Activated naive CD4-positive, alpha-beta T cell treated with anti-CD3 and anti-CD28 coated beads, Interleukin-2, amount 50 U/mL, for 72 hours (primary cell): ENCODE measurements at regions not wholly inside any gene's neighbourhood (a gene's known extent, or its start where the extent isn't known, plus 50 kb on each side); places are given as distances from the start of the nearest gene placed in this dataset.
"Not testable (repeated sequence)": the region's sequence is repeated elsewhere in the genome, so short reads cannot be mapped to it uniquely, and the experiment has no call there.

Experiments
- ATAC-seq, 2 donors: fragments of 150-1000 bp; cut with Tn5 transposase; 2 replicates each; pipeline ENCODE4 v1.10.0; 2021; ENCODE audit warnings: mild to moderate bottlenecking in 2 of 2, moderate library complexity in 2 of 2
- DNase-seq, 2 donors: peaks; one replicate each; pipeline ENCODE4 v3.0.0; 2021 to 2022; ENCODE audit warnings: low spot score in 2 of 2
- H3K27ac Mint-ChIP-seq, 2 donors: one replicate each; pipeline ENCODE4 v1.8.0; 2022; ENCODE audit warnings: mild to moderate bottlenecking in 2 of 2, mixed read lengths in 2 of 2
- H3K36me3 Mint-ChIP-seq, 2 donors: one replicate each; pipeline ENCODE4 v1.8.0; 2022; ENCODE audit warnings: mixed read lengths in 2 of 2
- H3K9me3 Mint-ChIP-seq, 2 donors: one replicate each; pipeline ENCODE4 v1.8.0; 2022; ENCODE audit warnings: mixed read lengths in 2 of 2

DNA sequence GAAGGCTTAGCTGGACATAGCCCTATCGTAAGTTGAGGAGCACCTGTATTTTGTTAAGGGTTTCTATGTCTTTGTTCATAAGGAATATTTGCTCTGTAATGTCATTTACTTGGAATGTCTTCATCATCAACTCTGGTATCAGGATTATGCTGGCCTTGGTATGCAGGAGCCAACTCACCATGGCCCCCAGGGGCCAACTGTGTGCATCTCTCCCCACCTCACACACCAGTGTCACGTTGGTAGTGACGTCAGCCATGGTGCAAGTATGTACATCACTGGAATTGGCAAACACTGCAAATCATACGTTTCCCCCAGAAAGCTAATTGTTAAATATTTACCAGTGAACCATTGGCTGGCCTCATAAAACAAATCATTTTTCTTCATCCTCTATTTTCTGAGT lies 70.8 kb downstream of the YTHDF1 start:
- Mint-ChIP-seq H3K27ac (no peak overlapping the region), H3K36me3 (peaks cover 16 to 20% of the 10 kb centered on the region in 2 donors), H3K9me3 (peaks cover 10 to 11% of the 10 kb centered on the region in 2 donors)
- DNase-seq (no peak), ATAC-seq (no peak)

DNA sequence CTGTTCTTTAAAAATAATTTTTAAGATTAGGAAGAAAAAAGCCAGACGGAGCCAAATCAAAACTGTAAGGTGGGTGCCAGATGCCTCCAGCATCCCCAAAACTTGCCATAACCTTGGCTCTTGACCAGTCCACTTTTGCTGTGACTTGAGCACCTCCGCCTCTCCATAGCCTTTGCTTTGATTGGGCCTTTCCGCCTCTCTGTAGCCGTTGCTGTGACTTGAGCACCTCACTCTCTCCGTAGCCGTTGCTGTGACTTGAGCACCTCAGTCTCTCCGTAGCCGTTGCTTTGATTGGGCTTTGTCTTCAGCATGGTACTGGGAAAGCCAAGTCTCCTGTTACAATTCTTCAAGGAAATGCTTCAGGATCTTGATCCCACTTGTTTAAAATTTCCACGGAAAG lies 73.0 kb downstream of the YTHDF1 start:
- ATAC-seq (no peak), DNase-seq (no peak)
- H3K27ac Mint-ChIP-seq = no peak overlapping the region
- H3K9me3 Mint-ChIP-seq = peaks cover 2 to 4% of the 10 kb centered on the region in 2 donors
- peaks cover 3 to 8% of the 10 kb centered on the region in 2 donors for H3K36me3 Mint-ChIP-seq

DNA sequence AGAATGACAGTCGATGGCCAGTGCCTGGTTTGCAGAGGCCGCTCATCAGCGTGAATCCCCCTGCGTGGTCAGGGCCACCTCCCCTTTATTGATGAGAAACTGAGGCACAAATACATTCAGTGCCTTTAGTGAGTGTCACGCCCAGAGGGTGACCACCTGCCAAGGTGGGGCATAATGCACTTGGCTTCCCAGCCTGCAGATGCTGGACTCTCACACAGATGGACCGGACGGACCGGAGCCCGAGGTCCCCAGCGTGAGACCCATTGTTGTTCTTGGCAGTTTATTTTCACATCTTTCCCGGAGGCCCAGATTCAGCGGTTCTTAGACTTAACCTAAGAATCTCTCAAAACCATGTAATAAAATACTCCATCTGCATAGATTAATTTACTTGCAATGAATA lies 74.4 kb downstream of the YTHDF1 start:
- Mint-ChIP-seq H3K36me3 (no peaks in the 10 kb centered on the region), H3K9me3 (no peaks in the 10 kb centered on the region), H3K27ac (no peak overlapping the region)
- no peak for ATAC-seq
- DNase-seq = no peak

DNA sequence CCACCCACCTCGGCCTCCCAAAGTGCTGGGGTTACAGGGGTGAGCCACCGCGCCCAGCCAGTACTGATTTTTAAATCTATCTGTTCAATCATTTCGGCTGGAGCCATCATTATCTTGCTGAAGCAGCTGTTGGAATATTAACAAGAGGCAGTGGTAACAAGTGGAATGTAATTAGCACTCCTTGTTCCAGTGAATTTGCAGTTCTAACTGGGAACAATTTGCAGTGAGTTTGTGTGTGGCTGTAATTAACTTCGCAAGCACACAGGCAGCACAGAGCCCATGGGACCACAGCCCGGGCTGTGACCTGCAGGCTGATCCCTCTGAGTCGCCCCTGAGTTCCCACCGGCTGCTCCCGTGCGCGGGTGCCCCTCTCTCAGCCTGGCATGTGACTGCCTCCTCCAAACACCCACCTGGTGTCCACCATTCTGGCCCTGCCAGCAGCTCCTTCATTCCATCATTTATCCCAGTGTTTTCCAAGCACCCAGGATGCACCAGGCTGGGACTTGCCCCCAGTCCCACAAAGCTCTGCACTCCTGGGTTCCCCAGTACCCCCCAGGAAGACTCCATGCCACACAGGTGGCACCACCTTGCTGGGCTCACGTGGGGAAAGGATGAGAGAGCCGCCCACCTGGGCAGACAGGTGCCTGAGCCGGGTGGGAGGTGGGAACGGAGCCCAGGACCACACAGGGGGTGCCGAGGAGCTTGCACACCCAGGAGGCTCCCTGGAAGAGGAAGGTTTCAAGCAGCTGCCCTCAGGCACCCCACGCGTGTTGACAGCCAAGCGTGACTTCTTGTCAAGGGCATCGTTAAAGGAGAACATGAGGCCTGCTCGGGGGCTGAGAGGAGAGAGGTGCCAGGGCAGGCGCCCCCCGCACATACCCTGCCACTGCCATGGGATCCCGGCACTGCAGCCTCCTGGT lies 75.2 kb downstream of the YTHDF1 start:
- ATAC-seq (no peak), DNase-seq (no peak)
- H3K36me3 Mint-ChIP-seq = no peaks in the 10 kb centered on the region
- H3K27ac Mint-ChIP-seq = no peak overlapping the region
- no peaks in the 10 kb centered on the region for H3K9me3 Mint-ChIP-seq

DNA sequence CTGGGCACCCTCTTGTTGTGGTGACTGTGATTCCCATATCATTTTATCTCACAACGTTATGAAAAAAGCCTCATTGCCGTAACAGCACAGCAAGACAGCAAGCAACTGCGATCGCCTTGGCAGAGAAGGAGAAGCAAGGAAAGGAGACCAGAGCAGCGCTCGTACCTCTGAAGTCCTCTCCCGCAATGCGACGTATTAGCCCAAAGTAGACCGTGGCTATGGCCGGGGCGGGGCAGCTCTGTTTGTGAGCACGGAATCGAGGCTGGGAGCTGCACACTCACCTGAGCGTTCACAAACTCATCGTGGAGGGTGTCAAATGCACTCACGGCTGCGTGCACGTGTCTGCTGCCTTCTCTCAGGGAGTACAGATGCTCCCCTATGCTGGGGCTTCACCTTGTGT lies 76.1 kb downstream of the YTHDF1 start:
- DNase-seq = no peak
- Mint-ChIP-seq H3K27ac (no peak overlapping the region), H3K9me3 (no peaks in the 10 kb centered on the region), H3K36me3 (no peaks in the 10 kb centered on the region)
- no peak for ATAC-seq

DNA sequence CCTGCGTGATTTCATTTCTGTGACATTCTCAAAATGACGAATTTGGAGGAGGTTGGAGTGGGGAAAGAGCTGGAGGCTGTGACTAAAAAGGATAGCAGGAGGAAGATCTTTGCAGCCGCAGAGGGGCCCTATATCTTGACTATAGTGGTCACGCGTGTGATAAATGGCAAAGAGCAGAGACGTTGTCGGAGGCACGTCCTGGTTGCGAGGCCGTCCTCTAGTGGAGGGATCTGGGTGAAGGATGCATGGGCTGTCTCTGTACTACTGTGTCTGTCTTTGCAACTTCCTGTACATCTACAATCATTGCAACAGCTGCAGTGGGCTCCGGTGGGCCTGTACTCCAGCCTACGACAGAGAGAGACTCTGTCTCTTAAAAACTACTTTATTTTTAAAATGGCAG lies 76.6 kb downstream of the YTHDF1 start:
- ATAC-seq (no peak), DNase-seq (no peak)
- no peaks in the 10 kb centered on the region for H3K9me3 Mint-ChIP-seq
- H3K36me3 Mint-ChIP-seq = no peaks in the 10 kb centered on the region
- no peak overlapping the region for H3K27ac Mint-ChIP-seq

DNA sequence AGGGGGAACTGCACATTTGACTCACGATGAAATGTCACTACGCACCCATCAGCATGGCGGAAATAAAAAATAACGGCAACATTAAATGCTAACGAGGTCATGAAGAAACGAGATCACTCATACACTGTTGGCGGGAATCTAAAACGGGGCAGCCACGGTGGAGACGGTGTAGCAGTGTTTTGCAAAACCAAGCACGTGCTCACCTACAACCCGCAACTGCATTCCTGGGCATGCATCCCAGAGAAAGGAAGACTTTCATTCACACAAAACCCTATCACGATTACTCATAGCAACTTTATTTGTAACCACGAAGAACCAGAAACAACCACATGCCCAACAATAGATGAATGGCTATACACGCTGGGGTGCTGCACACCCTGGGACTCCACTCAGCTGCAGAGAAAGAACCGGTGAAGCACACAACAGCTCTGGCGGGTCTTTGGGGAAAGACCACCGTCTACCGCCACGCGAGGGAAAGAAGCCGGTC lies 77.0 kb downstream of the YTHDF1 start:
- no peak overlapping the region for H3K27ac Mint-ChIP-seq
- no peaks in the 10 kb centered on the region for H3K36me3 Mint-ChIP-seq
- no peak for ATAC-seq
- H3K9me3 Mint-ChIP-seq = no peaks in the 10 kb centered on the region
- no peak for DNase-seq

DNA sequence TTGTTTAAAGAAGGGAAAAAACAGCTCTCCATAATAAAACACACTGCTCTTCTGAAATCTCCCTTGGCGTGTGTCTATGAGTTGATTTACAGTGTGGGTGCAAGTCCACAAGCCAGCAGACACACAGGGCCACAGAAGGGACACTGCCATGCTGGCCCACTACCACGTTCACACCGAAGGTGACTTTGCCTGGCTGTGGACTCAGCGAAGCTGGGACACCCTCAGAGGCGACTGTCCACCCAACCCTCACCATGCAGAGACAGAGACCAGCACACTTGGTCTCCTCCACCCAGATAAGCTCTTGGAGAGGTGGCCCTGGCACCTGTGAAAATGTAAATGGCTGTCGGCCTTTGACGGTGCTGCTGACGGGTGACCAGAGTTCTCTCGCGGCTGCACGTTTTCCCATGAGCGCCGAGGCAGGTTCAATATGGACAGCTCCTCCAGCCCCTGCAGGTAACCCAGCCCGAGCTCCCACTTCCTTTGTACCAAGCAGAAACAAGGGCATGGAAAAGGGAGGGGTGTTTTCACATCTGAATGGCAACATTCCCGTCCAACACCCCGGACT lies 78.0 kb downstream of the YTHDF1 start:
- DNase-seq = no peak
- Mint-ChIP-seq H3K27ac (no peak overlapping the region), H3K36me3 (no peaks in the 10 kb centered on the region), H3K9me3 (no peaks in the 10 kb centered on the region)
- ATAC-seq = no peak

DNA sequence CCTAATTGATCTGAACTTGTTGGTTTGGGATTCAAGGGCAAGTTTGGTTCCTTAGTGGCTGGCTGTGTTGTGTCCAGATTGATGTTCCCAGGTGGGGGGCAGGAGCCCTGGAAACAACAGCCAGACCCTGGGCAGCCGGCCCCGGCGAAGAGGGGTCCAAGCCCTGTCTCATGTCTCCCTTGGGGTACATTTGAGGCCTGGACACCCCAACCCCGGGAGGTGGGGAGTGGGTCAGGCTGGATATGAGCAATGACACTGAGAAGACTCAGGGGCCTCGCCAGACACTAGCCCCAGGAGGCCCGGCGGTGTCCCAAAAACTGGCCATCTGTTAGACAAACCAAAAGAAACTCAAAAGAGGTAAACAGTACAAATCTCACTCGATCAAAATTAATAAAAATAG lies 79.6 kb downstream of the YTHDF1 start:
- H3K36me3 Mint-ChIP-seq = no peaks in the 10 kb centered on the region
- H3K9me3 Mint-ChIP-seq = no peaks in the 10 kb centered on the region
- no peak overlapping the region for H3K27ac Mint-ChIP-seq
- ATAC-seq (no peak), DNase-seq (no peak)

DNA sequence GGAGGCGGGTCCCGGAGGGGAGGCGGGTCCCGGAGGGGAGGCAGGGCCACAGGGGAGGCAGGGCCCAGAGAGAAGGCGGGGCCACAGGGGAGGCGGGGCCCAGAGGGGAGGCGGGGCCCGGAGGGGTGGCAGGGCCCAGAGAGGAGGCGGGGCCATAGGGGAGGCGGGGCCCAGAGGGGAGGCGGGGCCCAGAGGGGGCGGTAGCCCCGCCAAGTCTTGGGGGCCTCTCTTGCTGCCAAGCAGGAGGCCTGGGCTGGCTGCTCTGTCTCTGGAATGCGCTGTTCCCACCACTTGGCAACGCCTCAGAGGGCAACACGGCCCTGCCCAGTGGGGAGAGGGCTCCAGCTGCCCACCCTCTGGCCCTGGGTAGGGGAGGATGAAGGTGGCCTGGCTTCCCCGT lies 80.5 kb downstream of the YTHDF1 start:
- Mint-ChIP-seq H3K27ac (no peak overlapping the region), H3K9me3 (no peaks in the 10 kb centered on the region), H3K36me3 (no peaks in the 10 kb centered on the region)
- peak in 1 of 2 donors; percentile 19 for DNase-seq
- peak in 1 of 2 donors; percentile 54 for ATAC-seq

DNA sequence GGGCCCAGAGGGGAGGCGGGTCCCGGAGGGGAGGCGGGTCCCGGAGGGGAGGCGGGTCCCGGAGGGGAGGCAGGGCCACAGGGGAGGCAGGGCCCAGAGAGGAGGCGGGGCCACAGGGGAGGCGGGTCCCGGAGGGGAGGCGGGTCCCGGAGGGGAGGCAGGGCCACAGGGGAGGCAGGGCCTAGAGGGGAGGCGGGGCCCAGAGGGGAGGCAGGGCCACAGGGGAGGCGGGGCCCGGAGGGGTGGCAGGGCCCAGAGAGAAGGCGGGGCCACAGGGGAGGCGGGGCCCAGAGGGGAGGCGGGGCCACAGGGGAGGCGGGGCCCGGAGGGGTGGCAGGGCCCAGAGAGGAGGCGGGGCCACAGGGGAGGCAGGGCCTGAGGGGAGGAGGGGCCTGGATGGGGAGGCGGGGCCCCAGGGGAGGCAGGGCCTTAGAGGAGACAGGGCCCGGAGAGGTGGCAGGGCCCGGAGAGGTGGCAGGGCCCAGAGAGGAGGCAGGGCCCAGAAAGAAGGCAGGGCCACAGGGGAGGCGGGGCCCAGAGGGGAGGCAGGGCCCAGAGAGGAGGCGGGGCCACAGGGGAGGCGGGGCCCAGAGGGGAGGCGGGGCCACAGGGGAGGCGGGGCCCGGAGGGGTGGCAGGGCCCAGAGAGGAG lies 81.1 kb downstream of the YTHDF1 start:
- not testable (repeated sequence) for DNase-seq, H3K9me3 Mint-ChIP-seq, H3K27ac Mint-ChIP-seq, H3K36me3 Mint-ChIP-seq
- ATAC-seq = peak; percentile 44 to 63

DNA sequence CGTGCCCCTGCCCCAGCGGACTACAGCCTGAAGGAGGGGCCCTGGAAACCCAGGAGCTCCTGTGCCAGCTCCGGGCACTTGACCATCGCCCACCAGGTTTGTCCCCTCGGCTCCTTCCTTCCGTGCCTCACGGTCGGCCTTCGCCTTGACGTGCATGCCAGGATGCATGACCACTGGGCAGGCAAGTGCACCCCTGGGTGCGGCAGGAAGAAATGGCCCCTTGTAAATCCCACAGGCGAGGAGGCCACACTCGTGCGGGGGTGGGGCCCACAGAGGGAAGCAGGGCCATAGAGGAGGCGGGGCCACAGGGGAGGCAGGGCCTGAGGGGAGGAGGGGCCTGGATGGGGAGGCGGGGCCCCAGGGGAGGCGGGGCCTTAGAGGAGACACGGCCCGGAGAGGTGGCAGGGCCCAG lies 81.7 kb downstream of the YTHDF1 start:
- DNase-seq (no peak), ATAC-seq (peak; percentile 12 to 34)

DNA sequence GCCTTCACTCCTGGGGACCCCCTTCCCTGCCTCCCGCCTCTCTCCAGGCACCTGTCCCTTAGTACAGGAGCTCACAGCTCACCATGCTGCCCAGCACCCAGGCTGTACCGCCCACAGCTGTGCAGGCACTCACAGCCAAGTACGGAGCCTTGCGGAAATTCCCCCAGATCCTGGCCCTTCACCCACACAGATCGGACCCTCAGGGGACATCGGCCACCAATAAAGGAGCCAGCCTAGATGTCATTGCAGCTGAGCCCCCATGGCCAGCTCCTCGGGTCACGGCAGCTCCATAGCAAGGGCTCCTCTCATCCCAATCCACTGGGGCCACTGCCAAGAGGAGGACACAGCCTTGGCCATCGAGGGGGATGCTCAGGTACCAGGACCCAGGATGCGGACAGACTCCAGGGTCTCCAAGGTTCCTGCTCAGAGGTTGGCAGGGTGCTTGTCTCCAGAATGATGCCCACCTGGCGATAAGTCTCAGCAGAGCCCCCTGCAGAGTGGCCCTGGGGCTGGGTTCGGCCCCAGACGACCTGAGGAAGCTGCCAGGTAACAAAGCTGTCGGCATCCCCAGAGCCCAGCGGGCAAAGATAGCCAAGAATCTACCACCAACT lies 82.3 kb downstream of the YTHDF1 start:
- DNase-seq (peak in 1 of 2 donors; percentile 51), ATAC-seq (no peak)
- H3K27ac Mint-ChIP-seq = no peak overlapping the region

More for the DNA sequence above, 81.7 kb downstream of the YTHDF1 start:
- no peak overlapping the region for H3K27ac Mint-ChIP-seq
- no peaks in the 10 kb centered on the region for H3K36me3 Mint-ChIP-seq
- no peaks in the 10 kb centered on the region for H3K9me3 Mint-ChIP-seq

DNA sequence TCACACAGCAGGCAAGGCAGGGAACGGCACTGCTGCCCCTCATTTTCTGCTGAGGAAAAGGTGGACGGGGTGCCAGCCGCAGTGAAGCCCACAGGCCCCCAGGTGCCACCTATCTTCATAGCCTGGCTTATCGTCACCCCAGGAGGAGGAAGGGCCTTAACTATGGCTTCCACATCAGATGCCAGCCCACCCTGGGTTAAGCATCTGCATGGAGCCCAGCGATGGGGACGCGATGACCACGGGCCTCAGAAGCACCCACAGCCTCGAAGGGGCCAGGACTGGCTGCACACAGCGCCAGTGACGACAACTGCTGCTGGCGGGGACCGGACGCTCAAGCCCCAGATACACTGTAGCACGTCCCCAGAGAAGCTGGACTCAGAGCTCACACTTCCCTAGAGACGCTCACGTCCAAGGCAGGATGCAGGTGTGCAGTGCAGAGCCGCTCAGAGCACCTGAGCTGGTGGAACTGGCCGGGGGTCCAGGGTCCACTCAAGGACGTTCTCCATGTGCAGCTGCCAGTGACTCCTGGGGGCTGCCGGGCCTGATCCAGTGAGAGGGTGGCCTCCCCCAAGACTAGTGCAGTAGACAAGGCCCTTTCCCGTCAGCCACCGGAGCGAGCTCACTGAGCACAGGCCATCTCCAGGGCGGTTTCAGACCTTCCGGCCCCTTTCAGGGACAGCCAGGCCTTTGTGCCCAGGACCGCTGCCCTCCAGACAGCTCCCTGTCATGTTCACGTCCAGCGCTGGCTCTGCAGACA lies 83.0 kb downstream of the YTHDF1 start:
- DNase-seq (peak in 1 of 2 donors; percentile 51), ATAC-seq (no peak)
- Mint-ChIP-seq H3K27ac (no peak overlapping the region), H3K9me3 (no peaks in the 10 kb centered on the region), H3K36me3 (no peaks in the 10 kb centered on the region)

More for the DNA sequence above, 82.3 kb downstream of the YTHDF1 start:
- Mint-ChIP-seq H3K36me3 (no peaks in the 10 kb centered on the region), H3K9me3 (no peaks in the 10 kb centered on the region)

DNA sequence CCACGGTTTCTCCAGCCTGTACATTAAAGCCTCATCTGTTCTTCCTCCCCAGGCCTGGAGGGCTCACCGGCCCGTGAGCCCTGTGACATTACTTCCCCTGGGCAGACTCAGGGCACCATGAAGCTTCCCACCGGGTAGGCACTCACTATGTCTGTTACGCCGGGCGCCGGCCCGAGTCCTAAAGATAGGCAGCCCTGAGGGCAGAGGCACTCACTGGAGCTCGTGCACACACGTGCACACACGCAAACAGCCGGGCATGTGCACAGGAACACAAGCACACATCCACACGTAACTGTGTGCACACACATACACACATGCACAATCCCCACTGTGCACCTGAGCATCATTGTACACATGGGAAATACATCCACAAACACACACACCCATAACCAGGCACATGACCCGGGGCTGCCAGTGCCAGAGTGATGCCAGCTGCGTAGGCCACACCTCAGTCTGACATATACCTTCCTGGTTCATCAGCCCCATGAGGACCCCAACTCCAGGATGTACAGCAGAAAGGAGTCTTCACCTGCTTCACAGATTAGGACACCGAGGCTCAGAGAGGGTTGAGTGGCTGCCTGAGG lies 83.7 kb downstream of the YTHDF1 start:
- DNase-seq (peak in 1 of 2 donors; percentile 40), ATAC-seq (no peak)
- Mint-ChIP-seq H3K9me3 (no peaks in the 10 kb centered on the region), H3K36me3 (no peaks in the 10 kb centered on the region), H3K27ac (no peak overlapping the region)
